GM12873 (cell line): ENCODE measurements at regions not wholly inside any gene's neighbourhood (a gene's known extent, or its start where the extent isn't known, plus 50 kb on each side); places are given as distances from the start of the nearest gene placed in this dataset.

Source experiments
- TF ChIP-seq, protein P1 (sequence below): IDR thresholded peaks from 2 replicates; pipeline ENCODE4 v1.5.1; 2012; ENCODE audit warnings: low read depth, mild to moderate bottlenecking, moderate library complexity, low read length, control low read depth; ENCODE audit not compliant: insufficient read depth; ENCODE audit errors: missing control alignments

- TF ChIP-seq, protein P1, sequence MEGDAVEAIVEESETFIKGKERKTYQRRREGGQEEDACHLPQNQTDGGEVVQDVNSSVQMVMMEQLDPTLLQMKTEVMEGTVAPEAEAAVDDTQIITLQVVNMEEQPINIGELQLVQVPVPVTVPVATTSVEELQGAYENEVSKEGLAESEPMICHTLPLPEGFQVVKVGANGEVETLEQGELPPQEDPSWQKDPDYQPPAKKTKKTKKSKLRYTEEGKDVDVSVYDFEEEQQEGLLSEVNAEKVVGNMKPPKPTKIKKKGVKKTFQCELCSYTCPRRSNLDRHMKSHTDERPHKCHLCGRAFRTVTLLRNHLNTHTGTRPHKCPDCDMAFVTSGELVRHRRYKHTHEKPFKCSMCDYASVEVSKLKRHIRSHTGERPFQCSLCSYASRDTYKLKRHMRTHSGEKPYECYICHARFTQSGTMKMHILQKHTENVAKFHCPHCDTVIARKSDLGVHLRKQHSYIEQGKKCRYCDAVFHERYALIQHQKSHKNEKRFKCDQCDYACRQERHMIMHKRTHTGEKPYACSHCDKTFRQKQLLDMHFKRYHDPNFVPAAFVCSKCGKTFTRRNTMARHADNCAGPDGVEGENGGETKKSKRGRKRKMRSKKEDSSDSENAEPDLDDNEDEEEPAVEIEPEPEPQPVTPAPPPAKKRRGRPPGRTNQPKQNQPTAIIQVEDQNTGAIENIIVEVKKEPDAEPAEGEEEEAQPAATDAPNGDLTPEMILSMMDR = no peak
These were observed 63.3 kb upstream of the PTGFR start for GRCh38 chr1:78427506-78427905.

DNA sequence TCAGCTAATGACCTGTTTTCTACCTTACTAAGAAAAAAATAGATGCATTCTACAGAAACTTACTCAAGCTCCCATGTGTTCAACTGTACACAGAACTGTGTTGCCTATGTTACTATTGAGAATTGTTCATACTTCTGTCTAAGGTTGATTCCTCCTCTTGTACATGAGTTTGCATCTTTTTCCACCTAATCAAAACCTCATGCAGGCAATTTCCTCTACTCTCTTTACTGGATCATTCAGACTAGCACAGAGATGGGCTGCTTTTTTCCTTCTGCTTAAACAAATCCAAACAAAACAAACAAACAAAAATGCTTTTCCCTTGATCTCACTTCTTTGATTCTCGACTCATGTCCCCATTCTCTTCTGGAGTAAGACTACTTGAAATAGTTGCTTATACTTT, 58.8 kb upstream of the PTGFR start:
- TF ChIP-seq, protein P1 = no peak

DNA sequence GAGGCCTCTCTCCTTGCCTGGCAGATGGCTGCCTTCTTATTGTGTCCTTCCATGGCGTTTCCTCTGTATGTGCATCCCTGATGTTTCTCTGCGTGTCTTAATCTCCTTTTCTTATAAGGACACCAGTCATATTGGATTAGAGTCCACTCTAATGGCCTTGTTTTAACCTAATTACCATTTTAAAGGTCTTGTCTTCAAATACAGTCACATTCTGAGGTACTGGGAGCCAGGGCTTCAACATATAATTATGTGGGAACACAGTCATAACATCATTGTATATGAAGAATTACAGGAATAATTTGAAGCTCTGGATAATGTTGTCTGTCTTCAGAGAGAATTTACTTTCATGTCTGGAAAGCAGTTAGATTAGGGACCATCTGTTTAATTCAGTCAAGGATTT, 56.4 kb upstream of the PTGFR start:
- TF ChIP-seq, protein P1 = no peak

DNA sequence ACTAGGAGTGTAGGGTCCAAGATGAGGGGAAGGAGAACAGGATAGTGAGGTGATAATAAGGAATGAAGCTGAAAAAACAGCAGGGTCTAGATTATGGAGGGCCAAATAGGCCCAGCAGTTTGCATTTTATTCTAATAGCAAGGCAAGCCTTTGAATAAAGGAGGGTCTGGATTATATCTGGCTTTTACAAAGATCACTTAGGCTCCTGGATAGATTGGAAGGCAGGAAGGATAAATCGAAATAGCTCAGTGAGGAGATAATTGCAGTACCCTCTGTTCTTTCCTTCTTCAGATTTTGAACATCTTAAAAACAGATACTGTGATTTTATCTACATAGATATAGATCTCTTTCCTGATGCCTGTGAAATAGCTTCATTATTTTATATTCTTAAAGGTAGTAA, 53.8 kb upstream of the PTGFR start:
- TF ChIP-seq, protein P1 = no peak

GRCh38 chr1:78437396-78437795, 53.4 kb upstream of the PTGFR start:
- TF ChIP-seq, protein P1 = no peak

DNA sequence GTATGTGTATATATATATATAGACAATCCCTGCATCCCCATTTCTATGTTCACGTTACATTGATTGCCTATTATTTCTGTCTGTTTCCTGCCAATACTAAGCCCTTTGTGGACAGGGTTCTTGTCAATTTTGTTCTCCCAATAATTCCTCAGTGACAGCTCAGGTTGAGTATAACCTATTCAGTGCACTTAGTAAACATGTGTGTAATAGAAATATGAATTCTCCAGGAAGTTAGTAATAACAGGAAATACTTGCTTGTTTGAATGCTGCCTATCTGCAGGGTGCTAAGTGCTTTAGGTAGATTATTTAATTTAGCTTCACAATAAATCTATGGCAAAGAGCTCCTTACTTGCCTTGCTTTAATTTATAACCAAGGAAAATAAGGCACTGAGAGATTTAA, 52.8 kb upstream of the PTGFR start:
- TF ChIP-seq, protein P1 = no peak

GRCh38 chr1:78440381-78440793, 50.4 kb upstream of the PTGFR start:
- TF ChIP-seq, protein P1 = no peak
